ES-I3 (cell line): ENCODE measurements at regions not wholly inside any gene's neighbourhood (a gene's known extent, or its start where the extent isn't known, plus 50 kb on each side); places are given as distances from the start of the nearest gene placed in this dataset.
A peak's percentile ranks its signal among the peaks of the same experiment; 100 is the strongest.

Experiments
- H3K36me3 ChIP-seq: 2 replicates; pipeline ENCODE4 v1.6.1; 2013; ENCODE audit warnings: mild to moderate bottlenecking, low read length, control low read depth, moderate library complexity; ENCODE audit not compliant: insufficient read depth
- H3K4me1 ChIP-seq: 2 replicates; pipeline ENCODE4 v1.6.1; 2013; ENCODE audit warnings: mild to moderate bottlenecking, control low read depth, low read length; ENCODE audit not compliant: insufficient read depth
- H3K9ac ChIP-seq: 2 replicates; pipeline ENCODE4 v1.6.1; 2013; ENCODE audit warnings: low read depth, mild to moderate bottlenecking, low read length, moderate library complexity
- H3K9me3 ChIP-seq: 2 replicates; pipeline ENCODE4 v1.6.1; 2013; ENCODE audit warnings: mild to moderate bottlenecking, low read length, moderate library complexity; ENCODE audit not compliant: control insufficient read depth, insufficient read depth

- Histone ChIP-seq H3K9me3 (no peaks in the 10 kb centered on the region), H3K9ac (no peak overlapping the region), H3K4me1 (no peaks in the 10 kb centered on the region), H3K36me3 (no peaks in the 10 kb centered on the region)
Measured at GRCh38 chr7:67599331-67600062, 602.9 kb downstream of the TYW1 start.

GRCh38 chr7:67602246-67602887 is 605.7 kb downstream of the TYW1 start:
- Histone ChIP-seq H3K36me3 (no peaks in the 10 kb centered on the region), H3K4me1 (no peaks in the 10 kb centered on the region), H3K9me3 (no peaks in the 10 kb centered on the region), H3K9ac (no peak overlapping the region; the same call in 1 of the 2 replicates)

GRCh38 chr7:67604461-67605386 is 608.1 kb downstream of the TYW1 start:
- Histone ChIP-seq H3K4me1 (no peaks in the 10 kb centered on the region), H3K9ac (no peak overlapping the region), H3K9me3 (no peaks in the 10 kb centered on the region), H3K36me3 (no peaks in the 10 kb centered on the region)

GRCh38 chr7:67608806-67609205 is 612.2 kb downstream of the TYW1 start:
- Histone ChIP-seq H3K9ac (no peak overlapping the region), H3K36me3 (no peaks in the 10 kb centered on the region), H3K4me1 (no peaks in the 10 kb centered on the region), H3K9me3 (no peaks in the 10 kb centered on the region)

DNA sequence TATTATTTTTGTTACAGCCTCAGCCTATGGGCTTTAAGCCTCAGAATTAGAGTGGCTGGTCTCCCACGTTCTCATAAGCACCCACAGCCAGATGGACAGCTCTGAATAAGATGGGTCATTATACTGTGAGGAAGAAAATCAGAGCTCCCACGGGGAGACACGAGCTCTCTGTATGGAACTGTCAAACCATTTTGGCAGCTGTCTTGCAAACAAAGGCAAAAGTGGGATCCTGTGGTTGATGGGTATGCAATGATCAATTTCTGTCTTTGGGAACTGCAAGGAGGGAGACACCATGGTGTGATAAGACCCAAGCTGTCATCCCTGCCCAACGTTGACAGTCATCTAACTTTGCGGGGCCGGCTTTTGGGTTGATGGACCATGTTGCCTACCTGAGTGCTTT is 614.3 kb downstream of the TYW1 start:
- no peaks in the 10 kb centered on the region for H3K4me1 ChIP-seq
- H3K36me3 ChIP-seq, result no peaks in the 10 kb centered on the region
- no peaks in the 10 kb centered on the region for H3K9me3 ChIP-seq
- H3K9ac ChIP-seq, result no peak overlapping the region

GRCh38 chr7:67614843-67615242 is 618.2 kb downstream of the TYW1 start:
- H3K9ac ChIP-seq, result no peak overlapping the region
- H3K4me1 ChIP-seq, result no peaks in the 10 kb centered on the region; the same call in 1 of the 2 replicates
- H3K9me3 ChIP-seq, result peaks cover 5% of the 10 kb centered on the region; the same call in 1 of the 2 replicates
- H3K36me3 ChIP-seq, result no peaks in the 10 kb centered on the region

- no peaks in the 10 kb centered on the region for H3K36me3 ChIP-seq
- peaks cover 5% of the 10 kb centered on the region; the same call in 1 of the 2 replicates for H3K9me3 ChIP-seq
- H3K9ac ChIP-seq, result no peak overlapping the region
- H3K4me1 ChIP-seq, result no peaks in the 10 kb centered on the region; the same call in 1 of the 2 replicates
Measured at GRCh38 chr7:67616517-67616916, 619.9 kb downstream of the TYW1 start.

GRCh38 chr7:67618556-67619162 is 622.0 kb downstream of the TYW1 start:
- peaks cover 5% of the 10 kb centered on the region; the same call in 1 of the 2 replicates for H3K9me3 ChIP-seq
- no peaks in the 10 kb centered on the region for H3K36me3 ChIP-seq
- no peak overlapping the region for H3K9ac ChIP-seq
- H3K4me1 ChIP-seq, result no peaks in the 10 kb centered on the region; the same call in 1 of the 2 replicates

GRCh38 chr7:67619175-67619574 is 622.5 kb downstream of the TYW1 start:
- H3K4me1 ChIP-seq, result no peaks in the 10 kb centered on the region; the same call in 1 of the 2 replicates
- H3K36me3 ChIP-seq, result no peaks in the 10 kb centered on the region
- H3K9ac ChIP-seq, result no peak overlapping the region
- peaks cover 5% of the 10 kb centered on the region; the same call in 1 of the 2 replicates for H3K9me3 ChIP-seq

DNA sequence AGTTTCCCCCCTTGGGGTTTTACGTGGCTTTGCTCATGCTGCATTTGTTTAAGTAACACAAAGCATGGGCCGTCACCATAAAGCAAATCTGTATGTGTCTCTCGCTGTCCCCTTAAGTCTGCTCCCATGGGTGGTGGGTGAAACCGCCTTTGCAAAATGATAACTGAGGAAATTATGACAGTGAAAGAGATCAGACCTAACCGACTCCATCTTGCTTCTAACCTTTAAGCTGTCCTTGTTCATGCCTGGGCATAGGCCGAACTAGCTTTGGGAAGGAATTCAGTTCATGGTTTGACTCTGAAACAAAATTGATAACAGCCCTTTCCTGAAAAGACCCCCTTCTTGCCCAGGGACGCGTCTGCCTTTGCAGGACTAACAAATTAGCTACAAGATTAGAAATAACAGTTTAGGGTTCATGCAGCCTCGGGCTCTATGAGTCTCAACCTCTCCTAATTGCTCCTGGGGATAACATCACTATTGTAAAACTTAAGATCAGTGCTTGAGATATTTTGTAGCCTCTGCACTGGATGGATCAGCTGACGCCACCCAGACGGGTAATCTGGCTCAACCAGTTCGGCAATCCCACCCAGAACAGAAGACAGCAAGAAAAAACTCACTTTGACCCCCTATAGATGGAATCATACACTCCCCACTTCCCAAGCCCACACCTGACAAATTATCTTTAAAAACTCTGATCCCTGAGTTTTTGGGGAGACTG is 623.7 kb downstream of the TYW1 start:
- no peak overlapping the region for H3K9ac ChIP-seq
- H3K4me1 ChIP-seq, result no peaks in the 10 kb centered on the region; the same call in 1 of the 2 replicates
- H3K9me3 ChIP-seq, result peaks cover 5% of the 10 kb centered on the region; the same call in 1 of the 2 replicates
- no peaks in the 10 kb centered on the region for H3K36me3 ChIP-seq

- Histone ChIP-seq H3K4me1 (no peaks in the 10 kb centered on the region; the same call in 1 of the 2 replicates), H3K9ac (no peak overlapping the region), H3K9me3 (0 out of 2 replicates have a peak, but pooled peaks cover under 1% of the 10 kb centered on the region), H3K36me3 (no peaks in the 10 kb centered on the region)
Measured at GRCh38 chr7:67621704-67622103, 625.1 kb downstream of the TYW1 start.

DNA sequence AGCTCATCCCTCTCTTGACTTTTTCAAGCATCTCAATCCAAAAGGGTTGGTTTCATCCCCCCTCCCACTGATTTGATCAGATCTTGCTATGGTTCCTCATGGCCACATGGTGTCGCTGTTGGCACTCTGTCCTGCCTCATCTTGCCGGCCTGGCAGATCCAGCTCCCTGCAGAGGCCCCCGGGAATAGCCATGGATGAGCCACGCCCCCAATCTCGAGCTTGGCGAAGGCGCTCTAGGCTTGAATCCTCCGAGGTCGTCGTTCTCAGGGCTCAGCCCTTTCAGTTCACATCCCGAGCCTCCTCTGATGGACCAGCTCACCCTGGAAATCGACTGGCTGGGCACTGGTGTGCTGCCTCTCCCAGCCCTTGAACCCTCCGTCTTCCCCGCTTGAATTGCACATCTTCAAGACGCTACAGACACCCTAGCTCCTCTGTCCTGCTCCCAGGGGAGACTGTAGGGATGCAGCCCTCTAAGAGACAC is 628.7 kb downstream of the TYW1 start:
- no peaks in the 10 kb centered on the region for H3K36me3 ChIP-seq
- H3K9ac ChIP-seq, result peak overlapping the region; percentile 28; the same call in 1 of the 2 replicates
- H3K4me1 ChIP-seq, result no peaks in the 10 kb centered on the region
- H3K9me3 ChIP-seq, result no peaks in the 10 kb centered on the region

DNA sequence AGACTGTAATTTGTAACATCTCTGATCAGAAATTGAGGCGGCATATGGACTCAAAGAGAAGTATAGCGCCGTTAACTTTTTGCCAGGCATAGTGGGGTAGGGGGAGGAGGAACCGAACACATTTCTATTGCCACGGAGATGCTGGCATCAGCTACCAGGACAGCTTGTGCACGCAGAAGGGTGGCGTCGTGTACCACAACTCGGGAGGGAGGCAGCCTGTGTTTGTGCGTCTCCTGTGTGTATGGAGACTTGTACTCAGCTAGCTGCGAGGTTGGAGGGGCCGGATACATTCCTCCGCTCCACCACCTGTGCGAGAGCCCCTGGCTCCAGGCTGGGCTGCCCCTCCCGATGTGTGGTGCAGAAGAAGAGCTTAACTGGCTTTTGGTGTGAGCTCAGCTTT is 634.8 kb downstream of the TYW1 start:
- H3K4me1 ChIP-seq, result no peaks in the 10 kb centered on the region
- H3K9me3 ChIP-seq, result no peaks in the 10 kb centered on the region
- no peaks in the 10 kb centered on the region for H3K36me3 ChIP-seq
- no peak overlapping the region for H3K9ac ChIP-seq
